Activated T-cell treated with anti-CD3 and anti-CD28 coated beads, Interleukin-2, amount 50 U/mL, for 1 hour (primary cell): ENCODE measurements at regions not wholly inside any gene's neighbourhood (a gene's known extent, or its start where the extent isn't known, plus 50 kb on each side); places are given as distances from the start of the nearest gene placed in this dataset.

ENCODE experiments used
- DNase-seq: peaks from one replicate; pipeline ENCODE4 v3.0.0-alpha.2; 2020

DNA sequence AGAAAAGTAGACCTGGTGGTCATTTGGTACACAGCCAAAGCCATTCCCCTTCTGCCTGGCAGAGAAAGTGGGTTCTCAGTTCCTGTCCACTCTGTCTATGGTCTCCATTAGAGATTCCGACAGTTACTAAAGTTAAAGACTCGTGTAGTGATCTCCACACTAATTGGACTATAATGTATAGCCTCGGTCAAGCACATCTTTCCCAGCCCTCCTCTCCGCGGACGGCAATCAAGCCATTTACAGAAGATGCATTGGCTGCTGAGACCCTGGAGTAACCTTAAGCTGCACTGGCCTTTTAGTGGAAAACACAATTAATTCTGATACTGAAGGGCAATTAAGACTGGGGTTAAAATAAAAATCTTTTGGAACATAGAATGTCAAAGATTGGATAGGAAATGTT is 865.3 kb downstream of the MCTP2 start:
- DNase-seq, result no peak

- DNase-seq, result no peak
Observed at GRCh38 chr15:95097361-95097760, 866.0 kb downstream of the MCTP2 start.

DNA sequence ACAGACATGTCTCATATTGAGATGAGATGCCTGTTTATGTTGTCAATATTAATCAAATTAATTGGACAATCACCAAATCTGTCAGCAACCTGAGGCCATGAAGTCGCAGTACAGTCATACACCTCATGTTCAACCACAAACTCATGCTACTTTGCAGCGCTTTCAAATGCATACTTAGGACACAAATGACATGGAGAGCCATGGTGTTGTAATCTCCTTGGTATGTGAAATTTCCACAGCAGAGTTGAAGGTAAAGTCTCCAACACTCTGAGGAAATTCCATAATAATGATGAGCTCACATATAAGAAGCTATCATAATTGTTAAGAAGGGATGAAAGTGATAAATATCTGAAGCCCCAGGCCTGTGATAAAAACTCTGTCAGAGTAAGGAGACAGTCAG is 873.9 kb downstream of the MCTP2 start:
- DNase-seq, result no peak

- no peak for DNase-seq
Observed at GRCh38 chr15:95106801-95107200, 875.4 kb downstream of the MCTP2 start.

DNA sequence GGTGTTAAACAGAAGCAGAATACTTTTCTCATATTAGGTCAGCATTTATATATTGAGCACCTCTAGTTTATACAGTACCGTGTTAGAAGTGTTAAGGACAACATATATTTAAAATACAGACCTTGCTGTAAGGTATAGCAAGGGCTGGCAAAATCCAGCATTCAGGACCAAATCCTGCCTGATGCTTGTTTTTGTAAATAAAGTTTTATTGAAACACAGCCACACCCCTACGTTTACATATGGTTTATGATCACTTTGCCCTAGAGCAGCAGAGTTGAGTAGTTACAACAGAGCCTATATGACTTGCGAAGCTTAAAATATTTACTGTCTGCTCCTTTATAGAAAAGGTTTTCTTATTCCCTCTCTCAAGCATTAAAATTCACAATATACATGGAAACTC is 877.3 kb downstream of the MCTP2 start:
- DNase-seq, result no peak

DNA sequence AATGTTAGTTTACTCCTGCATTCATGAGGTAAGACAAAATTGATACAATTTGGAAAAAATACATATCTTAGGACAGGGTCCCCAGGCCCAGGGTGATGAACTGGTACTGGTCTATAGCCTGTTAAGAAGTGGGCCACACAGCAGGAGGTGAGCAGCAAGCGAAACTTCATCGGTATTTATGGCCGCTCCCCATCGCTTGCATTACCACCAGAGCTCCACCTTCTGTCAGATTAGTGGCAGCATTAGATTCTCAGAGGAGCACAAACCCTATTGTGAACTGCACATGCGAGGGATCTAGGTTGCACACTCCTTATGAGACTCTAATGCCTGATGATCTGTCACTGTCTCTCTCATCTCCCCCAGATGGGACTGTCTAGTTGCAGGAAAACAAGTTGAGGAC is 880.6 kb downstream of the MCTP2 start:
- DNase-seq, result no peak

GRCh38 chr15:95113041-95113440 is 881.7 kb downstream of the MCTP2 start:
- DNase-seq, result no peak

- DNase-seq, result no peak
Observed at GRCh38 chr15:95119041-95119610, 887.8 kb downstream of the MCTP2 start.

- DNase-seq, result no peak
Observed at GRCh38 chr15:95120595-95120994, 889.2 kb downstream of the MCTP2 start.

DNA sequence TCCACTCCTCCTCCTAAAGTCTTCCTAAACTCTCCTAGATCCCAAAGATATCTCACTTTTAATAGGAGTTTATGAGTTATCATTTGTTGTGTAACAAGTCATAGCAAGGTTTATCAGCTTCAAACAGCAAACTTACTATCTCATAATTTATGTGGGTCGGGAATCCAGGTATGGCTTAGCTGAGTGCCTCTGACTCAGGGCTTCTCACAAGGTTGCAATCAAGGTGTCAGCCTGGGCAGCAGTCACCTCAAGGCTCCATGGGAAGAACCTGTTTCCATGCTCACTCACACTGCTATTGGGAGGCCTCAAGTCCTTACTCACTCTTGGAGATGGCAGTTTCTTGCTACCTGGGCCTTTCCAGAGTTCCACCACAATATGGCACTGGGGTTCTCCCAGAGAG is 889.8 kb downstream of the MCTP2 start:
- DNase-seq, result no peak

DNA sequence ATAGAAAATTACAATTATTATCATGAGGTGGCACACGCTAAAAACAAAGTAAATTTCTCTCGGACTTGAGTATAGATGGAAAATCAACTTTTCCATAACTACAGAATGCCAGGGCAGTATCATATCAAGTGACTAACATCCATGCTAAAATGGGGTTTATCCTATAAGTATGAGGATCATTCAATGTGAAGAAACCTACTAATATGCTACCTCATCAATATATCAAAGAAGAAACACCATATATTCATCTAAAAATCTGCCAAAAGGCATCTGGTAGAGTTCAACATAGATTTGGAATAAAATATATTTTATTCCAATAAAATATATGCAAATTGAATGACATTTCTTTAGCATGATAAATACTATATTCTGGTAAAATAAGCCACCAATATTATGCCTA is 894.4 kb downstream of the MCTP2 start:
- DNase-seq, result no peak

DNA sequence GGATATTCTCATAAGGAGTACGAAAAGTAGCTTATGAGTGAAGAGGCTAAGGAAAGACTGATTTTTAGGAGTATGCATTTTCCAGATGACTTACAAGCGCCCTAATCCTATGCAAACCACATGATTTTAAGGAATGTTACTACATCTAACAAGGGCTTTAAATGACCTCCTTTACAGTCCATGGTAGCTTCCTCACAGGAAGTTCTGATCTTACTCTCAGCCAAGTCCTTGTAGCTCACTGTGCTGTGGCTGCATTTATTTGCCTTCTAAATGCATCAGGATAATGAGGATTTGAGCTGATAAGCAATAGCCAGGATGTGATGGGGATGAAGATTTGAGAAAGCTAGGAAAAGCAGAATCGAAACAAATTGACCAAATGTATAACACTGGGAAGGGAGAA is 896.0 kb downstream of the MCTP2 start:
- DNase-seq, result no peak

- no peak for DNase-seq
Observed at GRCh38 chr15:95129574-95129973, 898.2 kb downstream of the MCTP2 start.

GRCh38 chr15:95131131-95131556 is 899.8 kb downstream of the MCTP2 start:
- DNase-seq, result no peak

GRCh38 chr15:95132774-95133173 is 901.4 kb downstream of the MCTP2 start:
- DNase-seq, result no peak

DNA sequence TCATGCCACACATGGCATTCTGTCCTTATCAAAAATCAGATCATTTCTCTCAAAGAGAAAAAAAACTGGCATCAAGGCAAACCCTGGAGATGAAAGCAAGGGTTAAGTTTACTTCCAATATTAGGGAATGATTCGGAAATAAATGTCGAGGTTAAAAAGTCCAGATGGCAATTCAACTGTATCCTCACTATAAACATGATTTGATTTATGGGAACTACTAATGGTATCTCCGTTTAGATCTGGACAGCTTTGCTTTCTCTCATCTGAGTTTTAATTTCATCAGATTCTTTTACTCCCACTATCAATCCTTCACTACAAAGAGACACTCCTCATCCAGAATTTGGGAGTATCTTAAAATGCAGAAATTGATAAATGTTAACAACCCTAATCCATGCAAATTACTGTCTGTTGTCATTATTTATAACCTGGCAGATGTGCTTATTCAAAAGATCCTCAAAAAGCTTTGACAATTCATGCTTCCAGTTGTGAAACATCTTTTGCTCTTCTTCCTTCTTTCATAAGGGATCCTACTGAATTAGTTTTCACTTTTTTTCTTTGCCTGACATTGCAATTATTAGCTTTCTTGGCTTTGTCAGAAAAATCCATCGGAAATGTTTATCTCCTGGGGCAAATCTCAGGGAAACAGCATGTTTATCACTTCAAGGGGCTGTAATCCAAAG is 903.2 kb downstream of the MCTP2 start:
- DNase-seq, result no peak

DNA sequence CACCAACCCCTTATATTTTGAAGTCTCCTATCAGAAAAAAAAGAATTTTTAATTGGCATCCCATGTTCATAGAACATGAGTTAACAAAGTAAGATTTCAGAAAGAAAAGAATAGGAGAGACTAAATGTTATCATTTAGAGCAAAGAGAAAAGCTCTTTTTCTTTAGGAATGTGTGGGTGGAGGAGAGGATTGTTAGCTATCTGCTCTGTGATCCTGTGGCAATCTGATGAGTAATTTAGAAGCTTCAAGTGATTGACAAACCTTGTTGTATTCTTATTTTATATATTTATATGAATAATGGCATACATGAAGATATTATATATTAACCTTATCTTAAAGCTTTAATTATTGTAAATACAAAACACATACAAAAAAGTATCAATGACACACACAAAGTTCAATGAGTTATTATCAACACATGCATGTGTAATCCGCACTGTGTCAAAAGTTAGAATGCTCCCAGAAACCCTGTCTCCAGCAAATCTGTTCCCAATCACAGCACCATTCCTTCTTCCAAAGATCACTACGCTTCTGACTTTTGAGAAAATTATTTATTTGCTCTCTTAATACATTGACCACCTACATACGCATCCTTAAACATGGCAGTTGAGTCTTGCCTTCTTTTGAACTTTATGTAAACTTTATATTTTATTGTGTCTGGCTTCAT is 907.4 kb downstream of the MCTP2 start:
- no peak for DNase-seq

GRCh38 chr15:95141486-95141885 is 910.1 kb downstream of the MCTP2 start:
- no peak for DNase-seq

- DNase-seq, result no peak
Observed at GRCh38 chr15:95142531-95142930, 911.2 kb downstream of the MCTP2 start.

- DNase-seq, result no peak
Observed at GRCh38 chr15:95146481-95146880, 915.1 kb downstream of the MCTP2 start.

- no peak for DNase-seq
Observed at GRCh38 chr15:95148183-95148582, 916.8 kb downstream of the MCTP2 start.

GRCh38 chr15:95149036-95149435 is 917.7 kb downstream of the MCTP2 start:
- DNase-seq, result no peak

DNA sequence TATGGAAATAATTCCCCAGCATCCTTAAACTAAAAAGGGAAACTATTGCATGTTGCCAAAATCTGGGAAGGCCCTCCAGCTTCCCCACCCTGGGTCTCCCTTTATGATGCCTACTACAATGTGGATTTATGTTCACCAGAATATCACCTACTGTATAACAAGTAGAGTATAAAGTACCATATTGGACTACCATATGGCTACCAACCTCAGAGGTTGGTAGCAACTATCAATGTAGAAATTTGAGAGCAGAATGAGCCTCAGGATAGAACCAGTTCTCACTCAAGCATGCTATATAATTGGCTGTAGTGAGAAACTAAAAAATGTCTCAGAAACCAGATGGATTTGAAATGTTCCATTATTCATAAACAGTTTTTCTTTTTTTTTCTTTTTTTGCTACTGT is 918.4 kb downstream of the MCTP2 start:
- no peak for DNase-seq

DNA sequence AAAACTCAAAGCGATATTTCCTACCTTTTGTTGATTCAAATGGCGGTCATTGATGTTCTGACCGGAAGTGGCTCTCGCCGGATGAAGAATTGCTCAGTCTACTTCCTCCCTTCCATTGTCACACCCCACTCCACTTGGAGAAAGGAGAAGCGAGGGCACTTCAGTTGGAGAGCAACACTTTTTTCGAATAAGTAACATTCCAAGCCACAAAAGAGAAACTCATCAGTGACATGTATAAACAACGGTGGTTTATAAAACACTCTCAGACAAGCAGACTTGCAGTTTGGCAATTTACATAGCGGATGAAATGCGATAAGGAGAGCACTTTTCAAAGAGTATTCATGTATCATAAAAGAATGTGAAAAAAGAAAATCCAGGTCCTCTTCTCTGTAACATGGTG is 919.1 kb downstream of the MCTP2 start:
- DNase-seq, result no peak

DNA sequence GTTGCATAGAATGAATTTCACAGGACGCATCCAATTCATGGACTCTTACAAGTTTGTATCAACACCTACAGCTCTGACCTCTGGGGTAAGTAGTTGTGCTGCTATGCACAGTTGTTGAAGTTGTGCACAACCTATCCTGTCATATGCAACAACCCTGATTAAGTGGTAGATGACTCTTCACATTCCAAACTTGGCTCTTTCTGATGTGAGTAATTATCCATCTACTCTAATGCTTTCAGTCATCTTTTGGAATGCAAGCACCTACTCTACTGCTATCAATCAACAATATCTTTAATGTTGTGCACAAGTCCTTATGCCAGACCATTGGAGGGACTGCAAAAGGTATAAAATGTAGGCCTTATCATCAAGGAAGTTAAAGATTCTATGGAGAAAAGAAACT is 921.4 kb downstream of the MCTP2 start:
- DNase-seq, result no peak
